ENCODE measurements at regions not wholly inside any gene's neighbourhood (a gene's known extent, or its start where the extent isn't known, plus 50 kb on each side); places are given as distances from the start of the nearest gene placed in this dataset.
"Not testable (repeated sequence)": the region's sequence is repeated elsewhere in the genome, so short reads cannot be mapped to it uniquely, and the experiment has no call there.

DNA sequence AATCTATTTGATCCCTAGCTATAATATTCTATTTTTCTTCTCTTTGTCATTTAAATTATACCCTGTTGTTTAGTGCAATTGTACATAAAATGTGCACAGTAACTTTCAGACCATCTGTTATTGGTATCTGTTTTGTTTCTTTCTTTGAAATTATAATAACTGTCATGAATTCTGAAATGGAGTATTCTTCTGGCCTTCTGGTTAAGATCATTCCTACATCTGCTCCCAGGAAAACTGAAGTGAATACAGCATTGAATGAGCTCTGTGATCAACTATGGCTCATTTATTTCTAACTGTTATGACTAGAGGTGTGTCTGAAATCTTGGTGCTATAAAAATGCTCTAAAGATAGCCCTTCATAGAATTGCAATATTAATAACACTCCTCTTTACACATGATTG lies 788.4 kb upstream of the TMEFF2 start:
- DNase-seq (ENCODE audit: low read depth in 3 of 3), result no peak

DNA sequence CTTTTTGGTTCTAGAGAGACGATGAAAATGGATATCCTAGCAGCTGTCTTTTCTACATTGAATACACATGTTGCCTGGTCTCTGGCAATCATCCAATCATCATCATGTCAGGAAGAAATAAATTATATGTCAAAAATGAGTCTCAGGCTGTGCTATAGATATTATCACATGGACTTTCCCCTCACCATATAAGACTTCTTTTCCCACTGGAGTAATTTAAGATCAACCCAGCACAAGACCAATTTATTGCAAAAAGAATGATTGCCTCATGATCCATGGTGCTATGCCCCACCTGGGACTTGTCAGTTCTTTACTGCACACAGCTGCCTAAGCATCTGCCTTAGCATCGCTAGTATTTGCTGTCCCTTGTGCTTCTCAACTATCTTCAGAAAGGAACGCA lies 783.7 kb upstream of the TMEFF2 start:
- DNase-seq (ENCODE audit: low read depth in 3 of 3), result no peak

GRCh38 chr2:192971981-192972380 lies 777.2 kb upstream of the TMEFF2 start:
- DNase-seq (ENCODE audit: low read depth in 3 of 3), result no peak

DNA sequence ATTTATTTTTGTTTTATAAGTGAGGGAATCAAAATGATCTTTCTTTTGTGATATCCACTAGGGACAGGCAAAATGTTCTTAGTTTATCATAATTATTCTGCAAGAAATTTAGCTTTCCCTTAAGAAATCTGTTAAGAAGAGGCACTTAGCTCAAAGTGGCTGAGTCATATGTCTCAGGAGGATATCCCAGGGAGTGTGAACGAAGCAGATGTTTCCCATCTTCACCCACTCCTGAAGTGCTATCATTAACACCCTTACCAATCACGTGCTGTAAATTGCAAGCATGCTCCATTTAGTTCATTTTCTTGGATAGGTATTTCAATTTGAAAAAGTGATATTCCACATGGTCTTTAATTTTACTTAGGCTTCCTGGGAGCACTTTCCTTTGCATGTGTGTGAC lies 774.3 kb upstream of the TMEFF2 start:
- DNase-seq (ENCODE audit: low read depth in 3 of 3), result no peak

DNA sequence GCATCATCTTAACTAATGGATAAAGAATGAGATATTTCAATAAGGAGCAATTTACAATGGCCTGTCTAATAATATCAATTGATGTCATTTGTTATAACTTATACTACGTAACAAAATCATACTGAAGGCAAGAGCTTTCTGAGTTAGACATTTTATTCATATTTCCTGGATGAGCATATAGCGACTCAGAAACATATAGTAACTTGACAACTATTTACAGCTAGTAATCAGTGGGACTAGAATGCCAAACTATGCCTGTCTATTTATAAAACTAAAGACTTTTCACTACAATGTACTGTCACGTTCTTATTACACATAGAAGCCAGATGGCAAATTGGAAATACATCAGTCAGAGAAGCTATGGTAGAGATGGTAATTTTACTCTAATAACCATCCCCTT lies 766.2 kb upstream of the TMEFF2 start:
- no peak for DNase-seq (ENCODE audit: low read depth in 3 of 3)

GRCh38 chr2:192958615-192959014 lies 763.9 kb upstream of the TMEFF2 start:
- DNase-seq (ENCODE audit: low read depth in 3 of 3), result not testable (repeated sequence)

- DNase-seq (ENCODE audit: low read depth in 3 of 3), result no peak
Observed at GRCh38 chr2:192957425-192957824, 762.7 kb upstream of the TMEFF2 start.

GRCh38 chr2:192953116-192953515 lies 758.4 kb upstream of the TMEFF2 start:
- DNase-seq (ENCODE audit: low read depth in 3 of 3), result no peak

DNA sequence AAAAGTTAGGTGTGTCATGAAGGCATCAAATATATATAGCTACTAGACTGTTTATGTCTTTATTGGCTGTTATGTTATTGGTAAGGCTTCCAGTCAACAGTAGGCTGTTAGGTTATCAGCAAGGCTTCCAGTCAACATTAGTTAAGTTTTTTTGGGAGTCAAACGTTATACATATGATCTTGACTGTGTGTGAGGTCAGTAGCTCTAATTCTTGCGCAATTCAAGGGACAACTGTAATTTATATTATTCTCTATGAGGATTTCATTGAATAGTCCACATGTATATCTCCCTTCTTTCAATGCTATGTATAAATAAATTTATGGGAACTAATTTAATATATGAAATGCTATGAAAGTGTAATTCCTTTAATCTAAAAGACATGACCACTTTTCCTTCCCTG lies 757.5 kb upstream of the TMEFF2 start:
- DNase-seq (ENCODE audit: low read depth in 3 of 3), result no peak

DNA sequence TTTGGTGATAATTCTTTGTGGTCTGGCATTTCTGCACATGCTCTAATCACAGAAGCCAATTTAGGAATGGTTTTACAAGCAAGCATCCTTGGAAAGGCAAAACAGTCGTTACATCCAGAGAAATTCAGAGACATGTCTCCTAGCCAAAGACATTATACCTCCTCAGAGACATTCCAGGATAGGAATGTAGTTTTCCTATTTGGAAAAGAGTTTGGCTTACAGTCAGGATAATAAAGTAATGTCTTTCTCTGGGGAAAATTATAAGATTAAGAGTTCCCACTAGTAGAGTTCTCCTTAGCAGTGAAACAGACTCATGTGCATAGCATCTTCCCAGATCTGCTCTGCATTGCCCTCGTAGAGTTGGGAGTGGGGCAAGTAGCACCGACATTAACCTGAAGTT lies 753.6 kb upstream of the TMEFF2 start:
- DNase-seq (ENCODE audit: low read depth in 3 of 3), result no peak

GRCh38 chr2:192947352-192947751 lies 752.6 kb upstream of the TMEFF2 start:
- DNase-seq (ENCODE audit: low read depth in 3 of 3), result no peak

GRCh38 chr2:192940767-192941166 lies 746.0 kb upstream of the TMEFF2 start:
- no peak for DNase-seq (ENCODE audit: low read depth in 3 of 3)

- no peak for DNase-seq (ENCODE audit: low read depth in 3 of 3)
Observed at GRCh38 chr2:192932376-192932775, 737.6 kb upstream of the TMEFF2 start.

DNA sequence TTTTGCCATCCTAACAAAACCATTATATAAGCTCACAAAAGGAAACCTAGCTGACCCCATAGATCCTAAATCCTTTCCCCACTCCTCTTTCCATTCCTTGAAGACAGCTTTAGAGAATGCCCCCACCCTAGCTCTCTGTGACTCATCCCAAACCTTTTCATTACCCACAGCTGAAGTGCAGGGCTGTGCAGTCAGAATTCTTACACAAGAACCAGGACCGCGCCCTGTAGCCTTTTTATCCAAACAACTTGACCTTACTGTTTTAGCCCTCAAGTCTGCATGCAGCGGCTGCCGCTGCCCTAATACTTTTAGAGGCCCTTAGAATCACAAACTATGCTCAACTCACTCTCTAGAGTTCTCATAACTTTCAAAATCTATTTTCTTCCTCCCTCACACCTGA lies 726.9 kb upstream of the TMEFF2 start:
- DNase-seq (ENCODE audit: low read depth in 3 of 3), result not testable (repeated sequence)

- DNase-seq (ENCODE audit: low read depth in 3 of 3), result no peak
Observed at GRCh38 chr2:192901446-192901845, 706.7 kb upstream of the TMEFF2 start.

DNA sequence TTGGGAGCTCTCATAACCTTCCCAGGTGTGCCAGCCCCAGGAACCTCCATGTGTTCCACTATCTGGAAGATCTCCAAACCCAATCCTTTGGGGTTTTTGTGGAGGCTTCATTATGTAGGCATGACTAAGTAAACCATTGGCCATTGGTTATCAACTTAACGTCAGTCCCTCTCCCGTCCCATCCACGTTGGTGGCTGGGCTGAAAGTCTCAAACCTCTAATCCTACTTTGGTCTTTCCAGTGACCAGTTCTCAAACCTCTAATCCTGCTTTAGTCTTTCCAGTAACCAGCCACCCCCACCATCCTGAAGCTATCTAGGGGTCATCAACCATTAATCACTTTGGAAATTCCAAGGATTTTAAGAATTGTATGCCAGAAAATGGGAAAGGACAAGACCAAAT lies 704.7 kb upstream of the TMEFF2 start:
- DNase-seq (ENCODE audit: low read depth in 3 of 3), result no peak

GRCh38 chr2:192893976-192894375 lies 699.2 kb upstream of the TMEFF2 start:
- not testable (repeated sequence) for DNase-seq (ENCODE audit: low read depth in 3 of 3)

GRCh38 chr2:192888109-192888508 lies 693.4 kb upstream of the TMEFF2 start:
- no peak for DNase-seq (ENCODE audit: low read depth in 3 of 3)

DNA sequence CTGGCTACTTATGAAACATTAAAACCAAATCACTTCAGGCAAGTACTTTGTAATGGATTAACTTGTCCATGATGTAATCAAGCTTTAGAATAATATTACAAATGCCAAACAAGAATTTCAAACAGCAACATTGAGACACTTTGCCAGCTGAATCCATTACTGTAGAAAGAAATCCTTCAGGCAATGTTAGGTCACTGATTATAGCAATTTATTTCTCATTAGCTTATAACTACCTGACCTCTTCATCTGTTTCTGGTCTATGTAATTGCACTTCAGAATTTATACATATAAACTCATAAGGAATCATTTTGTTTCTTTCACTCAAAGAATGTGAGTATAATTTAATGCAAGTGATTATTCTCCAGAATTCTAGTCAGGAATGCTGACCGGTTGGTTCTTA lies 692.6 kb upstream of the TMEFF2 start:
- DNase-seq (ENCODE audit: low read depth in 3 of 3), result no peak

DNA sequence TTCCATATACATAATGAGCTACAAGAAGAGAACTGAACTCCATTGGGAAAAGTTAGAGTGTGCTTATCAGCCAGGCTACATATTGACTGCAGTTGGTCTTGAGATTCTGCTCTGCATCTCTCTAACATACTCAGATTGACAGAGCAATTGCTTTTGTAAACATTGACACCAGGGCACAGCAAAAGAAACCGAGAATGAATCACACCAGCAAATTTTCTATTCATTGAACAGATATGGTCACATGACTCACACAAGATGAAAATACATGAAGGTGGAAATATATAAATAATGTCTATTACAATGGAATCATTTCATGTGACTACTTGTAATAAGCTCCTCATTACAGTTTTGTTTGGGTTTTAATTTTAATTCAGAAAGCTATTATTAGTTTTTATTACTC lies 691.9 kb upstream of the TMEFF2 start:
- no peak for DNase-seq (ENCODE audit: low read depth in 3 of 3)

DNA sequence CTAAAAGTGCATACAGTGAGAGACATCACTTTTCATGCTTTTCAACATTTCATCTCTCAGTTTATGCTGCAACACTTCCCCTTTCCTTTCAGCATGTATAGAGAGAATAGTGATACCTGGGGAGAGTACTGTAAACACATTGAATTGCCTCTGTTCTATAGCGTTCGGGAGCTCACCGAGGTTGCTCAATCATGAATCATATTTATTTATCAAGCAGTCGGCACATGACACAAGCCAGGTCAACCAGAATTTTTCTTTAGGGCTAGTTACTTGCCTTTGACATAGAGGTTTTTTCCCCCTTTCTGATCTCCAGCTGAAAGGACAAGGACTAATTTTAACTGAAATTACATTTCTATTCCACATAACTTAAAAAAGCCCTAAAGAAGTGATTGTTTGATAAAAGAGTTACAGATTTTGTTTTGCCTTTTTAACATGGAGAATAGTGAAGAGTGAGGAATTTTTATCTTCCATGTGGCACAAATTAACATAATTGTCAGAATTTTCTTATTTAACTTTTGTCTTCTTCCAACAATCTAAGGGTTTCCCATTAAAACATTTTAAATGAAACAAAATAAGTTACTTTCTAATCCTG lies 690.9 kb upstream of the TMEFF2 start:
- DNase-seq (ENCODE audit: low read depth in 3 of 3), result no peak

DNA sequence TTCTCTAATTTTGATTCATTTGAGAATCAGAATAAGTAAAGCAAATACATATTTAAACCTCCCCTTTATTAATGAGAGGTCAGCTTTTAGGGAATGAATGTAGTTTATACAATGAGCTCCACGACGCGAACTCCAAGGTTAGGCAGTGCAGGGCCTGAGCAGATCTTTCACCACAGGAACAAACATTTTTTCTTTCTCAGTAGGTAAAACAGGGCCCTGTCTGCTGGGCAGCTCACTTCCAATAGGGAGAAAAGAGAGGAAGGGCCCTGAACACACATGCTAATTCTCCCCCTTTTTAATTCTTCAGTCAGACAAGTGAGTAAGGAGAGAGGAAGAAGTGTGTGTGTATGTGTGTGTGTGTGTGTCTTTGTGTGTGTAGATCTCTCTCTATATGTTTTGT lies 682.4 kb upstream of the TMEFF2 start:
- DNase-seq (ENCODE audit: low read depth in 3 of 3), result no peak

DNA sequence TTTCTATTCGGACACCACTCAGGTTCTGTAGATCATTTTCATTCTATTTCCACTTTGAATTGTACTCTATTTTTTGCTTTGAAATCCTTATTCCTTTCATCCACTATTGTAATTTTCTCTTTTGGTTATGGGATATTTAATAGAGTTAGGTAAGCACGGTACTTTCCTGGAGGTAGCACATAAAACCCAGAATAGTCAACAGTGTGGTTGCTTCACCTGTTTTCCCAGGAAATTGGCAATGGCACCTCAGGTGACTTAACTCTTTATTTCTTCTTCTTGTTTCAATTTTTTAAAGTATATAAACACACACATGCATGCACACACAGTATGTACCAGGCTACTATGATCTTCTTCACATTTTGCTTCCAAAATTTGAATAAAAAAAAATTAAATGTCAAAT lies 682.0 kb upstream of the TMEFF2 start:
- DNase-seq (ENCODE audit: low read depth in 3 of 3), result no peak

GRCh38 chr2:192854706-192855105 lies 660.0 kb upstream of the TMEFF2 start:
- no peak for DNase-seq (ENCODE audit: low read depth in 3 of 3)

- no peak for DNase-seq (ENCODE audit: low read depth in 3 of 3)
Observed at GRCh38 chr2:192854031-192854430, 659.3 kb upstream of the TMEFF2 start.

Data from stimulated activated CD4-positive, alpha-beta T cell treated with anti-CD3 and anti-CD28 coated beads, TNF-alpha, amount 100 ng/mL, for 24 hours (primary cell).